Fibroblast of the aortic adventitia (primary cell): ENCODE measurements at regions not wholly inside any gene's neighbourhood (a gene's known extent, or its start where the extent isn't known, plus 50 kb on each side); places are given as distances from the start of the nearest gene placed in this dataset.

Source experiments
- DNase-seq: peaks from one replicate; pipeline ENCODE4 v3.0.0-alpha.2; 2010; ENCODE audit warnings: low read depth
- H3K4me3 ChIP-seq: 2 replicates; pipeline ENCODE4 v1.5.1; 2011; ENCODE audit warnings: low read depth, mild to moderate bottlenecking, control low read depth, low read length, moderate library complexity
- TF ChIP-seq, protein P1 (sequence below): IDR thresholded peaks from 2 replicates; pipeline ENCODE4 v1.5.1; 2011; ENCODE audit warnings: mild to moderate bottlenecking, low read length, control low read depth, inconsistent platforms; ENCODE audit not compliant: insufficient read depth

DNA sequence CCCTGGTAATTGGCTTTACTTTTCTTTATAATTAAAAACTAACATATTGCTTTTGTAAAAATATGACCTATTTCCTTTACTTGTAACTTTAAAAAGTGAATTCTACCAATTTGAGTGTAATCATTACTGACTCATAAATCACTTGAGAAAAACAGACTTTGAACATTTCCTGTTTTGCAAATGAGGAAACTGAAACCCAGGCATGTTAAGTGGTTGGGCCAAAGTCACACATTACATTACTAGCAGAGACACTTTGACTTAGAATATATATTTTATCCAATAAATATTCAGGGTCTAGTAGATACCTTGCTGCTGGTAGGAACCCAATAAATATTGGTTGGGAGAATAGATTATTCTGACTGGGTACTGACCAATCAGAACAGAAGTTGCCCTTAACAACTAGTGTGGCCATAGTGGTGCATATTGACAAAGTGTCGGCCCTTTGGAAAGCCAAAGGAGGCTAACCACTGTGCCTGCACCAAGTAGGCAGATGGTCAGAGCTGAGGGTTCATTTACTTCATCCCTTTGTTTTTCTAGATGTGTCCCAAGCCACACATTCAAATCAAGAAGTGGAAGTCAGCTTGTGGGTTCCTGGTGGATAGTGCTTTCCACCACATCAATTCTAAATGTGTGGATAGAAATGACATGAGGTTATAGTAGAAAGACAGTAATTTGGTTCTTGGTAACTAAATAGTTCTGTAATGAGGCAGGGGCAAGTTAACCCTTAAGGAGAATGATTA, 365.1 kb upstream of the RIOK2 start:
- no peak for DNase-seq
- TF ChIP-seq, protein P1, sequence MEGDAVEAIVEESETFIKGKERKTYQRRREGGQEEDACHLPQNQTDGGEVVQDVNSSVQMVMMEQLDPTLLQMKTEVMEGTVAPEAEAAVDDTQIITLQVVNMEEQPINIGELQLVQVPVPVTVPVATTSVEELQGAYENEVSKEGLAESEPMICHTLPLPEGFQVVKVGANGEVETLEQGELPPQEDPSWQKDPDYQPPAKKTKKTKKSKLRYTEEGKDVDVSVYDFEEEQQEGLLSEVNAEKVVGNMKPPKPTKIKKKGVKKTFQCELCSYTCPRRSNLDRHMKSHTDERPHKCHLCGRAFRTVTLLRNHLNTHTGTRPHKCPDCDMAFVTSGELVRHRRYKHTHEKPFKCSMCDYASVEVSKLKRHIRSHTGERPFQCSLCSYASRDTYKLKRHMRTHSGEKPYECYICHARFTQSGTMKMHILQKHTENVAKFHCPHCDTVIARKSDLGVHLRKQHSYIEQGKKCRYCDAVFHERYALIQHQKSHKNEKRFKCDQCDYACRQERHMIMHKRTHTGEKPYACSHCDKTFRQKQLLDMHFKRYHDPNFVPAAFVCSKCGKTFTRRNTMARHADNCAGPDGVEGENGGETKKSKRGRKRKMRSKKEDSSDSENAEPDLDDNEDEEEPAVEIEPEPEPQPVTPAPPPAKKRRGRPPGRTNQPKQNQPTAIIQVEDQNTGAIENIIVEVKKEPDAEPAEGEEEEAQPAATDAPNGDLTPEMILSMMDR: no peak
- no peak overlapping the region for H3K4me3 ChIP-seq

DNA sequence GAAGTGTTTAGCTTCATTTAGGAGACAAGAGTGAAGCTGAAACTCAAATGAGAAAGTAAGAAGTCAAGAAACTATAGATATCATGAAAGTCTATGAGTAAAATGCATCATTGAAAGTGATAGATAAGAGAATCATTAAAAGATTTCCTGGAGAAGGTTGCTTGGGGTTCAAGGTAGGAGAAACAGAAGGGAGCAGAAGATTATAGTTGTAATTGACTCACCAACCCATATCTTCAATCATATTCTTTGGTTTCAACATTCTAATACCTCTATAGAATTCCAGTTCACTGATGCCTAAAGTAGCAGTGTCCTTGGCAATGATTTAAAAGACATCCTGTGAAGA, 365.7 kb upstream of the RIOK2 start:
- DNase-seq: no peak
- TF ChIP-seq, protein P1: no peak
- H3K4me3 ChIP-seq: no peak overlapping the region

DNA sequence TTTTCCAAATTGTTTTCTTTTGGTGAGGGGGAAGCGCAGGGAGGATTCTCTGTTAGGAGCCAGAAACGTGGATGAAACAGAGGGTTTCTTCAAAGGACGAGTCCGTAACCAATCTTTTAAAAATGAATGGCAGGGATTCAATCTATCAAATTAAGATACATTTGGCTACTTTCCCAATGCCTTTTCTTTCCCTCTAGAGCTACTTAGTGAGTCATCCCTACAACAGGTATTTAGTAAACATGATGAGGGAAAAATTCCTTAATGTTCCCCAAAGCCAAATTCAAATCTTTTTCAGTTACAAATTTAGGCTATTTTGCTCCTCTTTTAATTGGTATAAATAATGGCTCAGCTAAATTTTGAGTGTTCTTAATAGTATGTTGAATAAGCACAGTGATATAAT, 366.4 kb upstream of the RIOK2 start:
- no peak for DNase-seq
- no peak overlapping the region for H3K4me3 ChIP-seq
- TF ChIP-seq, protein P1: no peak

DNA sequence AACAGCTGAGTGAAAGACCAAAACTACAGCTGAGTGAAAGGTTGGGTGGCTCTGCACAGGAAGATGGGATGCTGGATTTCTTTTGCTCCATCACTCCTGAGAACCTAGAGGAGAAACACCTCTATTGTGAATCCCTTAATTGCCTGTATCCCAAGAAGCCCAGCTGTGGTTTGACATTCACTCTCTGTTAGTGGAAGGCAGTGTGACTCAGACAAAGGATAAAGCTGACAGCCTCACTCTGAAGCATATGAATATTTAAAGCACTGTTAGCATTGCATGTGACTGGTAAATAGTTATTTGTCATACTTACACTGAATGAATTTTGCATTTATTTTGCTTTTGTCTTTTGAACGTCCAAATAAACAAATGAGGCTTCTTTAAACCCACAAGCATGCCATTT, 367.1 kb upstream of the RIOK2 start:
- TF ChIP-seq, protein P1: no peak
- peak; percentile 28 for DNase-seq
- no peak overlapping the region for H3K4me3 ChIP-seq

DNA sequence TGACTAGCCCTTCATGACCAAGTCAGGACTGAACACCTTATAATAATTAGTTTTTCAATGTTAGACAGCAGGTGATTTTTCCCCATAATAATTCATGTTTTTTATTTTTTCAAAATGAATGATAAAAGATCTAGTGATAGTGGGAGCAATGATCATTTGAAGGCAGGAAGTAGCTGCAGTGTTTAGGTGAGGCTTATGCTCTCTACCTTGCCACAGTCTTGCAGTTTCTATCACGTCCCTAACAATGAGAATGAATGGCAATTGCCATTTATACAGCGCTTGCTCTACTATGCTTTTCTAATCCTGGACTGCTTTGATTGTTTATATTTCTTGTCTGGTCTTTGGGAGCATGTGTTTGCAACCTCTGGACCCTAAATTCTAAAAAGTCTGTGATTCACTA, 367.8 kb upstream of the RIOK2 start:
- no peak for DNase-seq
- H3K4me3 ChIP-seq: no peak overlapping the region
- TF ChIP-seq, protein P1: no peak

DNA sequence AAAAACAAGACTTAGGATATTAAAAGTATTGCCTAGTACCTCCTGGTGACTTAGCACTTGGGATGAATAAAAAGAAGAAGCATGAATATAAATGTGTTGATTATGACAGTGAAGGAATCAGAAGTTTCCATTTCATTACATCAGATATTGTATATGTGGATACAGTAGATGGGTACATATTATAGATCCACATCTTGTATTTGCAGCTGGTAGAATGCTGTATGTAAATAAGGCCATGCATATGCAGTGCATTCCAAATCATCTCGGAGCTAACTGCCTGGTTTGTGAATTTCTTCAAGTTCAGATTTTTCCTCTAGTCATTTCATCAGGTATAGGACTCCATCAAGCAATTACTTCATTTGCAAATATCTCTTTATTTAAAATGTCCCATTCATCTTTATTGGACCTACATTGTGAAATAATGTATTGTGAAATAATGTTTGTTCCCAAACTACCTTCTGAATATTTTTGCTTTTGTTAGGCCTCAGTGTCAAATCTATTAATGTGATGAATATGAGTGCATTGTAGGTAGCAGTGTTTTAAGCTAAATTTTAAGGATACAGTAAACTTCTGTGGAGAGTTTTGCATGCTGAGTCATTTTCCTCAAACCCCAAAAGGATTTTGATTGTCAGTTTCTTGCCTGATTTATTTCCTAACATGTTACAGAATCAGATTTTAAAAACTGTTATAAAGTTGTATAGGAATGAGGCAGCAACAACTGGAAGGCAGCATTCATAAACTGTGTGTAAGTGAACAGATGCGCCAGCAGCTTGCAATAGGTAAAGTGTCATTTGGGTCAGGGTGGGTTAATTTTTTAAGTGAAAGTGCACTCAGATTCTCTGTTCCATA, 370.8 kb upstream of the RIOK2 start:
- DNase-seq: no peak
- H3K4me3 ChIP-seq: no peak overlapping the region
- TF ChIP-seq, protein P1: no peak
